HG03175 (cell line): ENCODE measurements at regions not wholly inside any gene's neighbourhood (a gene's known extent, or its start where the extent isn't known, plus 50 kb on each side); places are given as distances from the start of the nearest gene placed in this dataset.

Experiments
- ATAC-seq: cut with Tn5 transposase; IDR thresholded peaks from one replicate; pipeline ENCODE4 v1.9.1; 2021; ENCODE audit warnings: mild to moderate bottlenecking, moderate library complexity; ENCODE audit not compliant: unreplicated experiment

DNA sequence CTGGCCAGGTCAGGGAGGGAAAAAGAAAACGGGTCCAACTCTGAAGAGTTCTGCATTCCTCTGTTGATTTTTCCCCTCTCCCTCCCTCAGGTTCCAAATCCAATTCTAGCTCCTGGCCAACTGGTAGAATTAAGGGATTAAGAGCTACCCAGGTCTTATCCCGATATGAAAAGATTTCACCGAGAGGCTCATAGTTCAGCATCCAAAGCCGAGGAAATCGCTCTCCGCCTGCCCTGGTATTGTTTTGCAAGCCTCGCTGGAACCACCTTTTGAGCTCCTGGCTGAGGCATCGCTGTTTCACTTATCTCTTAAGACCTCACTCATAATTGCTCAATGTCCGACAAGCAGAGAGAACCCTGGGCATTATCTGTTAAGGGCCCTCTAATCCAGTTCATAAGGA is 180.4 kb downstream of the URI1 start:
- ATAC-seq = no peak

DNA sequence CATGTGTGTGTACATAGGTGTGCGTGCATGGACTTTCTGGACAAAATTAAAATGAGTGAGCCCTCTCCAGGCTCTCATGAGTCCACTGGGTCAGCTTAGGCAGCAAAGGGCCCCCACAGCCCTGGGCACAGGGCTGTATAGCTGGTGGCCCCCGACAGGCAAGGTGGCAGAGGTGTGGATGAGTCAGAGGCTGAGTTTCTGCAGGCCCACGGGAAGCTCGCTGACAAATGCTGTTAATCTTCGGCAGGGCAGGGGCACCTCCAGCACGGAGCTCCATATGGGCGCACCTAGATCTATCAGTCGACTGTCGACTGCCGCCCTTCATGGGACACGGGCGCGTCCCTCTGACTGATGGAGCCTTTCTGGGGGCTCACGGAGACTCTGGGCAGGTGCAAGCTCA is 181.1 kb downstream of the URI1 start:
- no peak for ATAC-seq

DNA sequence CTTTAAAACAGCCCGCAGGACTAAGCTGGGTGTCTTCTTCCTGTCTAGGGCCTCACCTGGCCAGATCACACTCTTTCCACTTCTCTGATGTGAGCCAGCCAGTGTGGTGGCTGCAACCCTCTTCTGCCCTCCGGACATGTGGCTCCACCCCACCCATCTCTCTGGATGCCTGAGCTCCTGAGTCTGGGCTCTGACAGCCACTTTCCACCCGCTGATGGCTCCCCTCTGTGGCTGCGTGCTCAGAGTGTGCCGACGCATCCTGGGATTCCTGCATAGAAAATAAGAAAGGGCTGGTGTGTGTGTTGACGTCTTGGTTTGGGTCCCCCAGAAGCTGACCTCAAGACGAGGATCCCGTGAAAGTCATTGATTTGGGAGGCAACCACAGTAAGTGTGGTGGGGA is 181.6 kb downstream of the URI1 start:
- ATAC-seq = no peak

DNA sequence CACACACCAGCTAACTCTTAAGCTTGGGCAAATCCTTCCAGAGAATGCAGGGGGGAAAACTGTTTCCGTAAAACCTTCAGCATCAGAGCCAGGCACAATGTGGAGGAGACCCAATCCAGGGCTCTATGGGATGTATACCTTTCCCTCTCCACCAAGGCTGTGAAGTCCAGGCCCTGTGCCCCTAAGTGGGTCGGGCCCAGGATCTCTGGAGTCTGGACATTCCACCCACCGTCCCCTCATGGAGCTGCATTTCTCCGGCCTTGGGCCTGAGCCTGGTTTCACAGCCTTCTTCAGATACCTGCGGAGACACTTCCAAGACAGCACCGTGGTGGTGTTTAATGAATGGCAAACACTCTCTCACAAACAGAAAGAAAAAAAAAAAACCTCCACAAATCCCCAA is 186.2 kb downstream of the URI1 start:
- no peak for ATAC-seq

DNA sequence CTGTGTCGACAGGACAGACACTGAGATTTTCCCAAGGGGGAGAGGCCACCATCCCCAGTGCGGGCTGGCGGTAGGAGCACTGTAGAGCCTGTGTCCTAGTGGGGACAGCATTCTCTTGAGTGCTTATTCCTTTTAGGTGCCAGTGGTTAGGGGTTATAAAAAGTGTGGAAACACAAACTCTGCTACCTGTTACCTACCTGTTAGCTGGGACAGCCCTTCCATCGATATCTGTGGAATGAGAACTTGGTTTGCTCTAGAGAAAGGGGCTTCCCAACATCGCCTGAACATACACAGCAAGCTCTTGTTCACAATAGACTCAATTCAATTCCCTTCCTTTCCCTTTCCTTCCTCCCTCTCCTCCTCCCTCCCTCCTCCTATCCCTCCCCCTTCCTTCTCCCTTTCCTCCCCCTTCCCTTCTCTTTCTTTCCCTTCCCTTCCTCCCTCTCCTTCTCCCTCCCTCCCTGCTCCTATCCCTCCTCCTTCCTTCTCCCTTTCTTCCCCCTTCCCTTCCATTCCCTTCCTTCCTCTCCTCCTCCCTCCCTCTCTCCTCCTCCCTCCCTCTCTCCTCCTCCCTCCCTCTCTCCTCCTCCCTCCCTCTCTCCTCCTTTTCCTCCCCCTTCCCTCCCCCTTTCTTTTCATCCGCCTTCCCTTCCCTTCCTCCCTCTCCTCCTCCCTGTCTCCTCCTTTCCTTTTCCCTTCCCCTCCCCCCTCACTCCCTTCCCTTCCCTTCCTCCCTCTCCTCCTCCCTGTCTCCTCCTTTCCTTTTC is 188.5 kb downstream of the URI1 start:
- ATAC-seq = no peak

DNA sequence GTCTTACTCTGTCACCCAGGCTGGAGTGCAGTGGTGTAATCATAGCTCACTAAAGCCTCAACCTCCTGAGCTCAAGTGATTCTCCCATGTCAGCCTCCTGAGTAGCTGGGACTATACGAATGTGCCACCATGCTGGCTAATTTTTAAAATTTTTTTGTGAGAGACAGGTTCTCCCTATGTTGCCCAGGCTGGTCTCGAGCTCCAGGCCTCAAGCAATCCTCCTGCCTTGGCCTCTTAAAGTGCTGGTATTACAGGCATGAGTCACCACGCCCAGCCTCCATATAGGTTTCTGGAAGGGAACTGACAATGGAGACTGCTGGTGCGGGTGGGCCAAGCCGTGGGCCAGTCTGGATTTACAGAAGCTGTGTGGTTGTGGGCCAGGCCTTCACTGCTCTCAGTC is 189.2 kb downstream of the URI1 start:
- no peak for ATAC-seq

DNA sequence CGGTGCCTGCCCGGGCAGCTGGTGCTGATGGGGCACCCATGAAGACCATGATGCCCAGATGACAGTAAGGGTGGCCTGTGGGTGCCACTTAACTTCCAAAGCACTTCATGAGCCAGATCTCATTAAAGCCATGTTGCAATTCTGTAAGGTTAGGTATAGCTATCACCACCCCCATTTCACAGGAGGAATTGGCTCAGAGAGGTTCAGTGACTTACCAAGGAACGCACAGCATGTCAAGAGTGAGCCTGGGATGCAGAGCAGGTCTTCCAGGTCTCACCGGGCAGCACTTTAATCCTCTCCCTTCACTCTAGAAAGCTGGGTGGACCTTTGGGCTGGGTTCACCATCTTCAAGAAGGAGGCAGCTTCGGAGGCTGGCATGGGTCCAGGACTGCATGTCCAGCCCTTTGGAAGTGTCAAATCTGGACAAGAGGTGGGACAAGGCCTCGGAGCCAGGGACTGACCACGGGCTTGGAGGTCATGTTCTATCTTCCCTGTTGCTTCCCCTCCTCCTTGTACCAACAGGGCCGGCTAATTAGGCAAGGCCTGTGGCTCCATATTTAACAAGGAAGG is 189.8 kb downstream of the URI1 start:
- ATAC-seq = no peak

DNA sequence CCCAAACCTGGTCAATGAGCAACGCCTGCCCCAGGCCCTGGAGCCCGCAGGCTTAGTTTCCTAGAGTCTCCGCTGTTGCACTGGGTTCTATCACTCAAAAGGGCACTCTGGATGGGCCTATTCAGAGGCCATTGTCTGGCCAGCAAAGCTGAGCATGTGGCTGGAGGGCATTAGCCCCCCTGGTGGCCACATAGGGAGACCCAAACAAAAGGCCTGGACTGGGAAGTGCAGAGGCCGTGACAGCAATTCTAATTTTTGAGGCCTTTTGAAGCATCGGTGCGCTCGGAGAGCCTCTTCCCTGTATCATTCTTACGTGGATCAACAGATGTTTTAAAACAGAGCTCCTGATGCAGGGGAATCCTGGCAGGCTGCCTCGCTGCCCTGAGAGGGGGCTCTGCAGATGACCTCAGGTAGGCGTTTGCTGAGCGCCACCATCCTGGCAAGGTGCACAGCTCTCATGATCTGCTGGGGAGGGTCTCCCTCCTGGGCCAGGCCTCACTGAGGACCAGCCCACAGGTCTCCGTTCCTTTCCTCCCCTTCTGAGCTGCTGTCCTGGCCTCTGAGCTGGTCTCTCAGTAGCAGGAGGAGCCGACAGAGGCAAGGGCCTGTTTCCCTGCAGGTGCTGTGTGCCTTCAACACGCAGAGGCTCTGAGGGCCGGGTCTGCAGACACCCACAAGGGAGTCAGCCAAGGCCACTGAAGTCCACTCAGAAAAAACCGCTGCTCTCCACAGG is 190.5 kb downstream of the URI1 start:
- no peak for ATAC-seq

DNA sequence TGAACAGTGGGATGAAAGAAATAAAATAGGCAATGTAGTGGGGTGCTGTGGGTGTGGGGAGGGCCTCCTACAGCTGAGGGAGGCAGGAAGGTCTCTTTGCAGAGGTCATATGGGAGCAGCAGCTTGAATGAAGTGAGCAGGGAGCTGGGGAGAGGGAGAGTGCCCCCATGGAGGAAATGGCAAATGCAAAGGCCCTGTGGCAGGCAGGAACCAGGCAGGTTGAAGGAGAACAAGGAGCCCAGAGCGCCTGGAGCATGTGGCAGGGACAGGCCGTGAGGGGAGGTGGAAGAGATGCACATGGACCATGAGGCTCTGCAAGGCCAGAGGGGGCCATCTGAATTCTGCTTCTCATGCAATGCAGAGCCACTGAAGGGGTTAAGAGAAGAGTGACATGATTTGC is 191.8 kb downstream of the URI1 start:
- no peak for ATAC-seq

DNA sequence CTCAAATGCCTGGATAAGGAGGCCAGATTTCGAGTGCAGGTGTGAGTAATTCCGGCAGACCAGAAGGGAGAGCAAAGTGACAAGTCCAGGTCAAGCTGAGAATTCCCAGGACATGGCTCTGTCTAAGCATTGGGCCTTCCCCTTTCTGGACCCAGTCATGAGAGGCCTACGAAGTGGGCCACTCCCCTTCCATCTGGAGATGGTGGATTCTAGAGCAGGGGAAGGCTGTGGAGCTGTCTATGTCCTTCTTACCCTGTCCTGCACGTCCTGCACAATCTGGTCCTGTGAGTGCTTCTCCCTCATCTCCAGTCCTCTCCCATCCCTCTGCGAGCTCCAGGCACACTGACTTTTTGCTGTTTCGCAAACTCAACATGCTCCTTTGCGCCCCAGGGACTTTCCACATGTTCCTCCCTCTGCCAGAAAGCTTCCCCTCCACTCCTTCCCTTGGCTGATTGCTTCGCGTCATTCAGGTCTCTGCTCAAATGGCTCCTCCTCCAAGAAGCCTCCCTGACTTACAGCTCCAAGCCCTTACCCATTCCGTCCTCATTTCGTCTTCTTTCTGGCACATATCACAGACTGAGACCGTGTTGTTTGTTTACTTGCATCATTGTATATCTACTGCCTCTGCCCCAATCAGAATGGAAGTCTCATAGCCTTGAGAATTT is 193.2 kb downstream of the URI1 start:
- no peak for ATAC-seq

DNA sequence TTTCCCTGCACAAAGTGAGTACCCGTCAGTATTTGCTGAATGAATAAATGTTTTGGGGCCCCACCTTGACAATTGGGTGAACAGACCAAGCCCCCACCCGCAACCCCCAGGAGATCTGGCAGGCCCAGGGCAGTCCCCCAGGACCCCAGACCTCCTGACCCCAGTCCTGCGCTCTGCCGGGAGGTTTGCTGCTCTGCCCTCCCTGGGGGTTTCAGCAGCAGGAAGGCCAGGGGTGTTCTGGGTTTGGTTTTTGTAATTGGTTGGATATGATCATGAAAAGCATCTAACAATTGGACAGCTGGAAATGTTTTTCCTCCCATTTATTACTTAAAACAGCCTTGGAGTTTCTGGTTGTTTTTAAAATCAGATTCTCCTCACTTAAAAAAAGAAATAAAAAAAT is 193.8 kb downstream of the URI1 start:
- ATAC-seq = no peak

DNA sequence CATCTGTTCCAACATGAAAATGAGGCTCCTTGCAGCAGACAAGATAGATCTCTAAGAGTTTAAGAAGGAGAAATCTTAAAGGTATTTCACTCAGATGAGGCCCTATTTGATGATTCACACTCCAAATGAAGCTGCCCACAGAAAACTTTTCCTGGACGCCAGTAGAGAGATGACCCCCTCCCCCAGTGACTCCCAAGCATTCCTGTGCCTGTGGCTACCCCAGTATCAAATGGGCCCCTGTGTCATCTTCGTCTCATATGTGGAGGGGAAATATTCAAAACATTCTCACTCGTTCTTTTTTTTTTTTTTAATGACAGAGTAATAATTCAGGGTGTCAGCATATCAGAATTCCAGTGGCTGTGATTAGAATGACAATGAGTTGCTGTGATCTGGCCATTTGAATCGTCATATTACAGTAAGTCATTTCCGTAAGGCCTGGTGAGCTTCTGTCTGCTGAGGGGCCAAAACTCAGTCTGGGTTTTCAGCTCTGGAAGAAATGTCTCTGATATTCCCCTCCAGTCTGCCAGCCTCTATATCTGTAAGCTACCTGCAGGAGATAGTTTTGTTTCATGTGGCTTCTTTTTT is 194.7 kb downstream of the URI1 start:
- no peak for ATAC-seq

DNA sequence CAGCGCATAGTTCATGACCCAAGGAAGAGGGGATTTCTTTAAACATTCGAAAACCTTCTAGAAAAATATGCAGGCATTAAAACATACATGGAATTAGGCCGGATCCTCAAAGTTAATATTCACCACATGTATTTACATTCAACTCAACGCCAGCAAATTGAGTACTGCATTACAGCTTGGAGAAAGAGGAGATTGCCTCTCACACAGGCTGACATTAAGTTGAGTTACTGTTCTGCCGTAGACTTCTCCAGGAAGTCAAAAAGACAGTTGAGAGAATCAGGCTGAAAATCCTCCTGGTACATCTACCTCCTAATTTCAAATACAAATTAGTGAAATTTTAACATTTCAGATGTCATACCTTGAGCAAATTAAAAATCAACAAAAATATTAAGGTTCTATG is 195.7 kb downstream of the URI1 start:
- ATAC-seq = no peak

DNA sequence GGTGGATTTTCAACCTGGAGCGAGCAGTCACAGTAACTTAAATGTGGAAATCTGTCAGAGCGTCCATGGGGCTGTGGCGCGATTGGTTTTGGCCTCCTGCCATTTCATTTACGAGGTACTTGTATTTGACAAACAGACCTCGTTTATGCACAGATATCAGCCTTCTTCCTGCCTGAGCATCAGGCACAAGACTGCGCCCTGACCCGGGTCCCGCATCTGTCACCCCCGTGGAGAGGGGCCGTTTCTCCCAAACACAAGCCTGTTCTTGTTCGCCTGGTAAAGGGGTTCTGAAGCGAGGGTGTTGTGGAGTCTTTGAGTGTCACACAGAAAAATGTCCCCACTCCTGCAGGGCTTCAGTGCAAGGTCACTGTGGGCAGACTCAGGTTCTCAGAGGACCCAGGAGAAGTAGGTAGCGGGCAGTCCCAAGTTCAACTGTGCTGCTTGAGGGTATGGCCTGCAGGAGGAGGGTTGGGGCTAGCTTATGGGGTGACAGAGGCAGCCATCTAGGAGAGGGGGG is 202.3 kb downstream of the URI1 start:
- ATAC-seq = no peak

DNA sequence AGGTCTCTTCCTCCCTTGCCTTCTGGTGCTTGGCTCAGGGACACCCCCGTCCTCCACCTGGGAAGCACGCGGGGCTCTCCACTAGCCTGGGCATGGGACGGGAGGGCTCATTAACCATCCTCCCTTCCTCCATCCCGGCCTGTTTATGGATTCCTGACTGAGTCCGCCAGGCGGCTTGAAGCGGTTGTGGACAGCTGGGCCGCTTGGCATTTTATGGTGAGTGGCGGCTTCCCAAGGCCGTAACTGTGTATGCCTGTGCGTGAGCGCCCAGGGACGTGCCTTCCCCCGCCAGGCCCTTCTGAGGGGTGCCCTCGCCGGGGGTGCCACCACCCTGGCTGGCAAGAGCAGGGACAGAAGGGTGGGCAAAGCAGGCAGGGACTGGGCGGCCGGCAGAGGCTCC is 202.8 kb downstream of the URI1 start:
- ATAC-seq = no peak

DNA sequence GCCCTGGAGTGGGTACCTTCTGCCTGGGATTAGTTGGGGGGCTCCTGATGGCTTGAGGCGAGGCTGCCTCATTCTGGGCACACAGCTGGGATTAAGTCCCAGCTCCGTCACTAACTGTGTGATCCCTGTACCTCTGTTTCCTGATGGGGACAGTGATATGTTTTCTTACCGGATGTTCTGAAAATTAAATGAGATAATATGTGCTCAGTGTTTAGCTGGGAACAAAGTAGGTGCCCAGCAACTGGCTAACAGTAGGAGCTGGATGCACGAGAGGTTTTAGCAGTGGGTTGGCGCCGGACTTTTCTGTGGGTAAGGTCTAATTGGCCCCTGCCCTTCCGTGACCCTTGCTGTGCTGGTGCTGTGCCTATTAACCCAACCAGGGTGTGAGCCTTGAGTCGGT is 203.4 kb downstream of the URI1 start:
- ATAC-seq = no peak

DNA sequence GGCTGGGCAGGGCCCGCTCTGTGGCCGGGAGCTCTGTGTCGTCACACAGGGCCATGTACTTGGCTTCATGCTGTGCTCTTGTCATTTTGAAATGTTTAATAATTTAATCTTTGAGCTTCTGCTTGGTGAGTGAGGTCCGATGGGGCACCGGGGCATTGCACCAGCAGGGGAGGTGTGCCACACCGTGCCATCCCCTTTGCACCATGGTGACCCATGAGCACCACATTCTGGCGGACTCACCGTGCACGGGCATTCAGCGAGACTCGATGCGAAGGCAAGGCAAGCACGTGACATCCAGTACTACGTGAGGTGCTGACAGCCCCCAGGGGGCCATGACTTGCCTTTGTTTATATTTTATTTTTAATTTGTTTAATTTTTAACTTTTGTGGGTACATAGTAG is 204.3 kb downstream of the URI1 start:
- no peak for ATAC-seq

DNA sequence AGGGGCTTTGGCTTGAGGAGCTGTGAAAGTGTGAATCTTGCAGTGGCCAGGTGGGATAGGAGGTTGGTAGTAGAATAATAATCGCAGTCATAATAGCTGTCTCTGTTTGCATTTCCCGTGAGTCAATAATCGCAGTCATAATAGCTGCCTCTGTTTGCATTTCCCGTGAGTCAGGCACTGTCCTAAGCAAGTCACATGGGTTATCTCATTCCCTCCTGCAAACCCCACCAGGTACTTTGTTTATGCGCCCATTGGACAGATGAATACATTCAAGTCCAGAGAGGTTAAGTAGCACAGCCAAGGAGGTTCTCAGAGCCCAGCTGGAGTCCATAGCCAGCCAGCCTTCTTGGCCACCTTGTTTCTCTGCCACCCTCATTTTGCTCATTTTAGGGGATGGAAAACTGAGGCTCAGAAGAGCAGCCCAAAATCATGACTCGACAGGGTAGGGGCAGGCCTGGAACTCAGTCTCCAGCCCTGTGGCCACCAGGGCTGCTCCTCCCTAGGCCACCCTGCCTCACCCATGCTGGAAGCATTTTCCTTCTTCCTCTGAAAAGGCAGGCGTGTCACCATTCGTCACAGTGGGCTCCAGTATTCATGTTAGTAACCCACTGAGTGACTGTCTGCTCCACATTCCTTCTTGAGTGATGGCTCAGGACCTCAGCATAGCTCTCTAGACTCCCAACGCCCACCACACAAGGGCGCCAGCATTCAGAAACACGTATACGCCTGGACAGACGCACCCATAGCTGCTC is 206.2 kb downstream of the URI1 start:
- ATAC-seq = no peak

DNA sequence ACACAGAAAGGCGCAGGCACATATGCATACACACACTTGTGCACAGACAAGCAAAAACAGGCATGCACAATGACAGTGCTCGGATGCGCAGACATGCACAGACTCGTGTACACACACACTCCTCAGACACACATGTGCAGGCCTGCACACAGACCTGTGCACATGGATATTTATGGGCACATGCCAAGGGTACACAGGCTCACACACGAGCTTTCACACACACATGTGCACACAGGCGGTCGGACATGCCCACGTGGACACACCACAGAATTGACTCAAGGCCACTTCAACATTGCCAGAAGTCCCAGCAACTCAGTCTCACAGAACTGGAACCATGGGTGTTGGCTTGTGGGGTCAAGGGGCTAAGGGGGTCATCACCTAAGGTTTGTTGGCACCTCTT is 206.8 kb downstream of the URI1 start:
- no peak for ATAC-seq

DNA sequence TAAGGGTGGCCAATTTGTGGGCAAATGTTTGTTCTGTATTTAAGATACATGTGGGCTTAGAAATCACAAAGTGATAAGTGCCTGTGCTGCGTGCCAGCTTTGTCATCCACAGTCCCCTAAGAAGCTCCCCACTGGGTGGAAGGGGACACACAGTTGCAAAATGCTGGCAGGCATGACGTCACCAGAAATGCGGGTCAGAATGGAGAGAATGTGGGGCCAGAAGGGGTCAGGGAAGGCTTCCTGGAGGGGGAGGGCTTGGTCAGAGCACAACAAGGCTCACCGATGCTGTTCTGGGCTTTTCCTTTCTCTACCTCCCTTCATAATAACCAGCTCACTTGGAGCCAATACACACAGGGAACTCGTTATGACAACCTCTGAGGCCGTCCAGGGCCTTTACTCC is 207.3 kb downstream of the URI1 start:
- ATAC-seq = no peak

DNA sequence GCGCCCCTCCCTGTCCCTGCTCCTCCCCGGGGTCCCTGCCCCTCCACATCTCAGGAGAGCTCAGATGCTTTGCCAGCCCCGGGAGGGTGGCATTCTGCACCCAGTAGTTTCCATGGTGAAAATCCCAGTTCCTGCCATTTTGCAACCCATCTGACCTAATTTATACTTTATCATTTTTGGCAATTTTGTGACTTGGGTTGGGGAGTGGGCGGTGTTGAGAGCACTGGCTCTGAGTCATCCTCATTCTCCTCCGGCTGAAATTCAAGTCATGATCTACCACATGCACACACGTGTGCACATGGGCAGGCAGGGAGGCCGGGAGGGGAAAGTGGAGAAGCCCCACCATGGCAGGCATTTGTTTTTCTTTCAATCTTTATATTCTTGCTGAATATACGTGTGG is 208.6 kb downstream of the URI1 start:
- no peak for ATAC-seq
